HL-60 (cell line): ENCODE measurements at regions not wholly inside any gene's neighbourhood (a gene's known extent, or its start where the extent isn't known, plus 50 kb on each side); places are given as distances from the start of the nearest gene placed in this dataset.
A peak's percentile ranks its signal among the peaks of the same experiment; 100 is the strongest.

ENCODE experiments used
- DNase-seq, 2 experiments: peaks; one replicate each; pipeline ENCODE4 v3.0.0-alpha.2; 2010 to 2020; ENCODE audit warnings: low read depth in 1 of 2, low spot score in 1 of 2
- H3K27ac ChIP-seq: fragments of 250-450 bp; sonication (Bioruptor Pico); replicated peaks from 2 replicates; pipeline ENCODE4 v1.5.1; 2020; ENCODE audit warnings: mild to moderate bottlenecking, moderate library complexity
- H3K27me3 ChIP-seq: fragments of 250-450 bp; sonication (Bioruptor Pico); 2 replicates; pipeline ENCODE4 v1.5.1; 2021; ENCODE audit warnings: mild to moderate bottlenecking, moderate library complexity; ENCODE audit not compliant: insufficient read depth, poor library complexity, severe bottlenecking
- H3K4me3 ChIP-seq: replicated peaks from 2 replicates; pipeline ENCODE4 v1.5.1; 2011; ENCODE audit warnings: mild to moderate bottlenecking, control low read depth, low read length; ENCODE audit not compliant: insufficient read depth
- GABPA ChIP-seq: IDR thresholded peaks from 2 replicates; pipeline ENCODE4 v1.6.1; 2012; ENCODE audit warnings: low read depth
- POLR2AphosphoS5 ChIP-seq: IDR thresholded peaks from 2 replicates; pipeline ENCODE4 v1.6.1; 2012; ENCODE audit warnings: low read depth
- SPI1 ChIP-seq: IDR thresholded peaks from 2 replicates; pipeline ENCODE4 v1.6.1; 2012; ENCODE audit warnings: low read depth, mild to moderate bottlenecking, borderline replicate concordance
- TF ChIP-seq, protein P1 (sequence below): IDR thresholded peaks from 2 replicates; pipeline ENCODE4 v1.6.1; 2012; ENCODE audit warnings: low read depth; ENCODE audit not compliant: insufficient replicate concordance
- TF ChIP-seq, protein P2 (sequence below): IDR thresholded peaks from one replicate; pipeline ENCODE4 v1.5.1; 2011; ENCODE audit warnings: low read length, control low read depth, inconsistent platforms; ENCODE audit not compliant: insufficient read depth

DNA sequence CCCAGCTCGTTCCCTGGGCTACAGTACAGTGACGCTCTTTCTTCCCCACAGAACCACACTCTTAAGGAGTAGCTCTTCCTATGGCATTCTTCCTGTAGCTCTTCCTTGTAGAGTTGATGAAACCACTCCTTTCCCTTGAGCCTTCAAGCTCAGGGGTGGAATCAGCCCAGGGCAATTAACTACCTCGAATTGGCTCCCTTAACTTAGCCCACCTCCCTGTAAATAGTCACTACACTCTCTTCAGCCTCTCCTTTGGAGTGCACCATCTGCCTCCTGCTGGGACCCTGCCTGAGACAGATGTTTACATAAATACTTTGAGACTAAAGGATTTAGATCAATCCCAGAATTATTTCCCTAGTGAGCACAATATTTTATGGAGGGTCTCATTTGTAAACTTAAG, 537.8 kb upstream of the AUTS2 start:
- Histone ChIP-seq H3K27me3 (no peaks in the 10 kb centered on the region), H3K27ac (no peak overlapping the region), H3K4me3 (no peak overlapping the region)
- no peak for DNase-seq
- TF ChIP-seq POLR2AphosphoS5 (no peak), GABPA (no peak)
- TF ChIP-seq, protein P1, sequence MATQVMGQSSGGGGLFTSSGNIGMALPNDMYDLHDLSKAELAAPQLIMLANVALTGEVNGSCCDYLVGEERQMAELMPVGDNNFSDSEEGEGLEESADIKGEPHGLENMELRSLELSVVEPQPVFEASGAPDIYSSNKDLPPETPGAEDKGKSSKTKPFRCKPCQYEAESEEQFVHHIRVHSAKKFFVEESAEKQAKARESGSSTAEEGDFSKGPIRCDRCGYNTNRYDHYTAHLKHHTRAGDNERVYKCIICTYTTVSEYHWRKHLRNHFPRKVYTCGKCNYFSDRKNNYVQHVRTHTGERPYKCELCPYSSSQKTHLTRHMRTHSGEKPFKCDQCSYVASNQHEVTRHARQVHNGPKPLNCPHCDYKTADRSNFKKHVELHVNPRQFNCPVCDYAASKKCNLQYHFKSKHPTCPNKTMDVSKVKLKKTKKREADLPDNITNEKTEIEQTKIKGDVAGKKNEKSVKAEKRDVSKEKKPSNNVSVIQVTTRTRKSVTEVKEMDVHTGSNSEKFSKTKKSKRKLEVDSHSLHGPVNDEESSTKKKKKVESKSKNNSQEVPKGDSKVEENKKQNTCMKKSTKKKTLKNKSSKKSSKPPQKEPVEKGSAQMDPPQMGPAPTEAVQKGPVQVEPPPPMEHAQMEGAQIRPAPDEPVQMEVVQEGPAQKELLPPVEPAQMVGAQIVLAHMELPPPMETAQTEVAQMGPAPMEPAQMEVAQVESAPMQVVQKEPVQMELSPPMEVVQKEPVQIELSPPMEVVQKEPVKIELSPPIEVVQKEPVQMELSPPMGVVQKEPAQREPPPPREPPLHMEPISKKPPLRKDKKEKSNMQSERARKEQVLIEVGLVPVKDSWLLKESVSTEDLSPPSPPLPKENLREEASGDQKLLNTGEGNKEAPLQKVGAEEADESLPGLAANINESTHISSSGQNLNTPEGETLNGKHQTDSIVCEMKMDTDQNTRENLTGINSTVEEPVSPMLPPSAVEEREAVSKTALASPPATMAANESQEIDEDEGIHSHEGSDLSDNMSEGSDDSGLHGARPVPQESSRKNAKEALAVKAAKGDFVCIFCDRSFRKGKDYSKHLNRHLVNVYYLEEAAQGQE, result no peak

DNA sequence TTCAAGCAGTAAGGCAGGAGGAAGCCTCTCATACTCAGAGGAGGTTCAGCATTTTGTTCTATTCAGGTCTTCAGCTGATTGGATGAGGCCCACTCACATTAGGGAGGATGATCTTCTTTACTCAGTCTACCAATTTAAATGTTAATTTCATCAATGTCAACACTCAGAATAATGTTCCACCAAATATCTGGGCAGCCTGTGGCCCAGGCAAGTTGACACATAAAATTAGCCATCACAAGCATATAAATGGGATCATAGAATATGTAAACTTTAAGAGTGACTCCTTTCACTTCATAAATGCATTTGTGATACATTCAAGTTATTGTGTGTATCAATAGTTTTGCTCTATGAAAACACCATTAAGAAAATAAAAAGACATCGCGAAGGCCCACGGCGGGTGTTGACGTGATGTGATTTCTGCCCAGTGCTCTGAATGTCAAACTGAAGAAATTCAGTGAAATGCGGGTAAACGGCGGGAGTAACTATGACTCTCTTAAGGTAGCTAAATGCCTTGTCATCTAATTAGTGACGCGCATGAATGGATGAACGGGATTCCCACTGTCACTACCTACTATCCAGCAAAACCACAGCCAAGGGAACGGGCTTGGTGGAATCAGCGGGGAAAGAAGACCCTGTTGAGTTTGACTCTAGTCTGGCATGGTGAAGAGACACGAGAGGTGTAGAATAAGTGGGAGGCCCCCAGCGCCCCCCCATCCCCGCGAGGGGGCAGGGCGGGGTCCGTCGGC, 536.1 kb upstream of the AUTS2 start:
- DNase-seq, result peak in 1 of 2 experiments; percentile 2
- Histone ChIP-seq H3K4me3 (no peak overlapping the region), H3K27ac (no peak overlapping the region), H3K27me3 (no peaks in the 10 kb centered on the region)
- TF ChIP-seq POLR2AphosphoS5 (no peak), SPI1 (no peak), GABPA (no peak)
- TF ChIP-seq, protein P1, result no peak
- TF ChIP-seq, protein P2, sequence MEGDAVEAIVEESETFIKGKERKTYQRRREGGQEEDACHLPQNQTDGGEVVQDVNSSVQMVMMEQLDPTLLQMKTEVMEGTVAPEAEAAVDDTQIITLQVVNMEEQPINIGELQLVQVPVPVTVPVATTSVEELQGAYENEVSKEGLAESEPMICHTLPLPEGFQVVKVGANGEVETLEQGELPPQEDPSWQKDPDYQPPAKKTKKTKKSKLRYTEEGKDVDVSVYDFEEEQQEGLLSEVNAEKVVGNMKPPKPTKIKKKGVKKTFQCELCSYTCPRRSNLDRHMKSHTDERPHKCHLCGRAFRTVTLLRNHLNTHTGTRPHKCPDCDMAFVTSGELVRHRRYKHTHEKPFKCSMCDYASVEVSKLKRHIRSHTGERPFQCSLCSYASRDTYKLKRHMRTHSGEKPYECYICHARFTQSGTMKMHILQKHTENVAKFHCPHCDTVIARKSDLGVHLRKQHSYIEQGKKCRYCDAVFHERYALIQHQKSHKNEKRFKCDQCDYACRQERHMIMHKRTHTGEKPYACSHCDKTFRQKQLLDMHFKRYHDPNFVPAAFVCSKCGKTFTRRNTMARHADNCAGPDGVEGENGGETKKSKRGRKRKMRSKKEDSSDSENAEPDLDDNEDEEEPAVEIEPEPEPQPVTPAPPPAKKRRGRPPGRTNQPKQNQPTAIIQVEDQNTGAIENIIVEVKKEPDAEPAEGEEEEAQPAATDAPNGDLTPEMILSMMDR, result no peak

DNA sequence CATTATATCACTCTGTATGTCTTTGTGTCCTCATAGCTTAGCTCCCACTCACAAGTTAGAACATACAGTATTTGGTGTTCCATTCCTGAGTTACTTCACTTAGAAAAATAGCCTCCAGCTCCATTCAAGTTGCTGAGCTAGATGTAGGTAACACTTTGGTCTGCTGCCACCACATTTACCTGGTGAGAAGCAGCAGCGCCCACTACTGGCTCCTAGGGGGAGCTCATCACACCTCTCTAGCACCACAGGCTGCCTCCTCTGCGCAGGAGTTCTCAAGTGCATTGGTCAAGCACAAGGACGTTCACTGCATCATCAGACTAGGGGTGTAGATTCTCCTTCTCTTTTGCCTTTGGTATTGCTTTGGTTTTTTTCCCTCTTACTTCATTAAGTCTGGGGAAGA, 530.9 kb upstream of the AUTS2 start:
- TF ChIP-seq, protein P1, result no peak
- TF ChIP-seq SPI1 (no peak), POLR2AphosphoS5 (no peak), GABPA (no peak)
- TF ChIP-seq, protein P2, result no peak
- H3K4me3 ChIP-seq, result no peak overlapping the region
- no peak overlapping the region for H3K27ac ChIP-seq
- no peak for DNase-seq
- H3K27me3 ChIP-seq, result no peaks in the 10 kb centered on the region
